Activated T-helper 1 cell treated with anti-CD3 and anti-CD28 coated beads, Interleukin-12 subunit alpha, Interleukin-12 subunit beta, Interleukin-2, Interleukin-4 antibody, amounts not matched to agents 30 ng/mL and 10 ng/mL and 1 ng/mL, durations not matched to agents 14 hours and 24 hours and 36 hours (primary cell): ENCODE measurements at regions not wholly inside any gene's neighbourhood (a gene's known extent, or its start where the extent isn't known, plus 50 kb on each side); places are given as distances from the start of the nearest gene placed in this dataset.
"Not testable (repeated sequence)": the region's sequence is repeated elsewhere in the genome, so short reads cannot be mapped to it uniquely, and the experiment has no call there.

Experiments used
- DNase-seq: peaks from one replicate; pipeline ENCODE4 v3.0.0; 2021; ENCODE audit warnings: low spot score
- H3K27ac Mint-ChIP-seq: one replicate; pipeline ENCODE4 v1.8.0; 2021; ENCODE audit warnings: mild to moderate bottlenecking, mixed read lengths
- H3K27me3 Mint-ChIP-seq: one replicate; pipeline ENCODE4 v1.8.0; 2022; ENCODE audit warnings: mild to moderate bottlenecking, moderate library complexity, mixed read lengths; ENCODE audit not compliant: insufficient read depth
- H3K36me3 Mint-ChIP-seq: one replicate; pipeline ENCODE4 v1.8.0; 2021; ENCODE audit warnings: low read depth, mixed read lengths
- H3K4me1 Mint-ChIP-seq: one replicate; pipeline ENCODE4 v1.8.0; 2021; ENCODE audit warnings: low read depth, mixed read lengths
- H3K4me3 Mint-ChIP-seq: one replicate; pipeline ENCODE4 v1.8.0; 2021; ENCODE audit warnings: mild to moderate bottlenecking, moderate library complexity, mixed read lengths
- H3K9me3 Mint-ChIP-seq: one replicate; pipeline ENCODE4 v1.8.0; 2021; ENCODE audit warnings: mixed read lengths
- intact Hi-C: fragments of 100-400 bp; cut with micrococcal nuclease; formaldehyde crosslinking; loops from one replicate; pipeline ENCODE4 v1.15.1; 2024

DNA sequence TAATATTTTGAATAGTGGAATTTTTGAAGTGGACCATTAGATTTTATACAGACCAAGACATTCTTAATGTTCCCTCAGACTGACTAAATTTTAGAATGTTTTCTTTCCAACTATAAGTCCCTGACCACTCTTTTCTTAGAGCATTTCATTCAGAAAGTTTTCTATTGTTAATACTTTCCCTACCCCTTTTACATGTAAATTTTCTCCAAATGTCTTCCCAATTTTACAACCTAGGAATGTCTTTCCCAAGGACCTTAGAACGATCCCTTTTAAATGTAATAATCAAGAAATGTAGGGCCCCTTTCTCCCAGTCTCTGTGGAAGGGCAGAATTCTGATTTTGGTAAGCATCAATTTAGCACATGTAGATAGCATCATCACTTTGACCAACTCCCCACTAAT lies 730.0 kb upstream of the B3GALT2 start:
- Mint-ChIP-seq H3K27me3 (peaks cover 2% of the 10 kb centered on the region), H3K4me3 (no peak overlapping the region), H3K27ac (no peak overlapping the region), H3K4me1 (no peaks in the 10 kb centered on the region), H3K9me3 (no peaks in the 10 kb centered on the region), H3K36me3 (no peaks in the 10 kb centered on the region)
- intact Hi-C loops, result no loop called here
- DNase-seq, result no peak

- Mint-ChIP-seq H3K9me3 (peaks cover 2% of the 10 kb centered on the region), H3K27me3 (peaks cover 2% of the 10 kb centered on the region), H3K4me3 (no peak overlapping the region)
Measured at GRCh38 chr1:193914871-193915270, 728.5 kb upstream of the B3GALT2 start.

DNA sequence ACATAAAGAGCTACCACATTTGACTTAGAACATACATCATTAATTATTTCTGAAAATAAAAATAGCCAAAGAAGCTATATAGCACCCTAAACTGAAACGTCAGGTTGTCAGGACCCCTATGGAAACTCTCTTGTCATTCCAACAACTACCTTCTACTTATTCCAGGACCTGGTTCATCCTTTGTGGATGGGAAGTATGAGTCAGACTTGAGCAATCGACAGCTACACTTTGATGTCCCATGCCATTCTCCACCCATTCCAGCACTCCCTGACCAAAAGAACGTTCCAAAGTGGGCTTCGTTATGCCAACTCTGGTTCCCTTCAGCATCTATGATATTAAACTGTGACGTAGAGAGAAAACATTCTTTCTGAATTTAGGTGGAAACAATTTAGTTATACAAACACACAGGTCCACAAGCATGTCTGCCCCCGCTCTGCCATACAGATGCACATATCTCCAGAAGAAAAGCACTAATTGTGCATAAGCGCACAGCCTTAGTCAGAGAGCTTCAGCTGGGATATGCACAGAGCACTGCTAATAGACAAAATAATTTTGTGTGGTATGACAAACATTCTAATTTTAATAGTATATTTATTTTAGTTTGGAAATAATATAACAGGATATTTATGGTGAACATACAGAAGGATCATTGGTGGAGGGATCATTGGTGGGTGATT lies 723.1 kb upstream of the B3GALT2 start:
- Mint-ChIP-seq H3K9me3 (peaks cover 3% of the 10 kb centered on the region), H3K4me1 (no peaks in the 10 kb centered on the region), H3K4me3 (no peak overlapping the region), H3K27me3 (no peaks in the 10 kb centered on the region), H3K27ac (no peak overlapping the region), H3K36me3 (no peaks in the 10 kb centered on the region)
- intact Hi-C loops, result no loop called here
- DNase-seq, result no peak

More at GRCh38 chr1:193914871-193915270, 728.5 kb upstream of the B3GALT2 start:
- Mint-ChIP-seq H3K27ac (no peak overlapping the region), H3K36me3 (no peaks in the 10 kb centered on the region), H3K4me1 (no peaks in the 10 kb centered on the region)
- no peak for DNase-seq
- intact Hi-C loops, result no loop called here

DNA sequence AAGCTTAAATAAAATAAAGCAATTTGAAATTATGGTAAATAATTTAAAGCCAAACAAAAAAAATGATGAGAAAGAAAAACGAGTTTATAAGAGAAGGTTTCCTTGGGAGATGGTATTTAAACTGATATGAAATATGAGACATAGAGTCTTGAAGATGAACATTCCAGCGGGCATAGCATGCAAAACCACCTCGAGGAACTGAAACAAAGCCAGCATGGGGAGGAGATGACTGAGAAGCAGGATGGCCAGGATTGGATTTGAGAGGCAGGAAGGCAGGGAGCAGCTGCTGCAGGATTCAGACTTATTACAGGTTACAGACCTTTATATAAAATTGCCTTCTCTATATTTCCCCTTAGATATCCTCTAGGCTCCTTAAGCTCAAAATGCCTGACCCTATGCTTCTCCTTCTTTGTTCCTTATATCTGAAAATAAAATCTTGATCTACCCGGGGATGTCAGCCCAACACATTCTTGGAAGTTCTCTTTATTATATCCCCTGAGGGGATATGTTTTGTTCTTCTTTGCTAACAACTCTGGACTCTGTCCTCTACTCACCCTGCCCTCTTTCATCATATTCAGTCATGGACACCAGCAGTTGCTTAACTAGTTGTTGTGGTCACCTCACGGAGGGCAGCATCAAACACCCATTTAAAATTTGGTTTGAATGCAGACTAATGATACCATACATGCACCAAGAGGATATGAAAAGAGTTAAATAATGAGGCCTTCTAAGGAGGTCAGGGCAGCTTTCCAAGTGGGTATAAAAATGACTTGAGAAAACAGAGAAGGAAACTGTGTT lies 719.1 kb upstream of the B3GALT2 start:
- DNase-seq, result no peak
- H3K27ac Mint-ChIP-seq, result no peak overlapping the region
- peaks cover 3% of the 10 kb centered on the region for H3K9me3 Mint-ChIP-seq
- H3K27me3 Mint-ChIP-seq, result no peaks in the 10 kb centered on the region
- H3K4me1 Mint-ChIP-seq, result no peaks in the 10 kb centered on the region
- intact Hi-C loops, result no loop called here
- H3K36me3 Mint-ChIP-seq, result no peaks in the 10 kb centered on the region
- no peak overlapping the region for H3K4me3 Mint-ChIP-seq

GRCh38 chr1:193891788-193892187 lies 705.4 kb upstream of the B3GALT2 start:
- no peak overlapping the region for H3K4me3 Mint-ChIP-seq
- intact Hi-C loops, result no loop called here
- DNase-seq, result no peak

DNA sequence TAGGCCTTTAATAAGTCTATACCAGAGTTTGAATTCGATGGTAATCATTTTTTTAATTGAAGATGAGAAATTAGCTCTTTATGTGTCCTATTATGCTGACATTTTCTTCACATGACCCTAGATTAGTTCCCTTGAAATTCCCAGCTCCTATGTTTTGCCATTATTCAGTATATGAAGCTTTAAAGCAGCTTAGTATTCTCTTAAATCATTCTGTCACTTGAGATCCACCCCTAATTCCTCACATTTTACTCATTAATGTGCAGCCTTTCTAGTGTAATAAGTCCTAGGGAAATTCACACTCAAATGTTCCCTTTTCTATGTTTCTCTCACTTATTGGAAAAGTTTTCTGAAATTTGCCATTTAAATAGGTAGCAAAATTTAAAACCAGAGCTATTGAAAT lies 704.5 kb upstream of the B3GALT2 start:
- no peak overlapping the region for H3K4me3 Mint-ChIP-seq
- no peaks in the 10 kb centered on the region for H3K4me1 Mint-ChIP-seq
- no peak overlapping the region for H3K27ac Mint-ChIP-seq
- peaks cover 2% of the 10 kb centered on the region for H3K36me3 Mint-ChIP-seq
- no peaks in the 10 kb centered on the region for H3K9me3 Mint-ChIP-seq
- intact Hi-C loops, result no loop called here
- no peak for DNase-seq
- H3K27me3 Mint-ChIP-seq, result no peaks in the 10 kb centered on the region

More at GRCh38 chr1:193891788-193892187, 705.4 kb upstream of the B3GALT2 start:
- Mint-ChIP-seq H3K36me3 (peaks cover 2% of the 10 kb centered on the region), H3K4me1 (no peaks in the 10 kb centered on the region), H3K27me3 (no peaks in the 10 kb centered on the region), H3K27ac (no peak overlapping the region), H3K9me3 (no peaks in the 10 kb centered on the region)

DNA sequence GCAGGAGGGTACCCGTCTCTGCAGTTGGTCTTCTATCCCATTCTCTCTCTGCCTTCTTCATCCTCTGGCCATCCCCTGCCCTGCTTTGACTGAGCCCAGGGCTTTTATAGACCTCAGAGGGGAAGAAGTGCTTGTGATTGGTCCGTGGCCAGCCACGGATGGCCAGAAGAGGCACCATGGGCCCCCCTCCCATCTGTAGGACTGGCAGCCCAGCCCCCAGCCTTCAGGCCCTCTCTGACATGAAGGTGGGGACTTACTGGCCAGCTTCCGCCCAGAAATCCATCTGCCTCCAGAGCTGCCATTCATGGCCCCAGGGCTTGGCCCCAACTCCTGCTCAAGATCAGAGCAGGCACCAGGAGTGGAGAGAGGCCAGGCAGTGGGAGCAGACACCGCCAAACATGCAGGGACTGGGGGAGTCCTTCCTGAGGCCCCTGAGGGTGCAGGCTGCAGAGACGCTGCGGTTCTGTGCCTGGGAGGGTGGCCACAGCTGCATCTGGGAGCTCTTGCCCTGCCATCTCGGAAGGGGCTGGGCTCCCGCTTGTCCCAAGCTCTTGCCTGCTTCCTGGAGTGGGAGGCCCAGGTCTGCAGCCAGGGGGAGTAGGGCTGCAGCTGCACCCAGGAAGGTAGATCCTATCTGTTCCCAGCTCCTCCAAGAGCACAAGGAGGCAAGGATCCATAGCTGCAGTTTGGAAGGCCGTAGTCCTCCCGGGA lies 698.6 kb upstream of the B3GALT2 start:
- Mint-ChIP-seq H3K4me3 (no peak overlapping the region), H3K9me3 (peaks cover 5% of the 10 kb centered on the region), H3K27me3 (no peaks in the 10 kb centered on the region), H3K36me3 (peaks cover 2% of the 10 kb centered on the region), H3K4me1 (no peaks in the 10 kb centered on the region), H3K27ac (no peak overlapping the region)
- intact Hi-C loops, result no loop called here
- DNase-seq, result no peak

GRCh38 chr1:193877920-193878319 lies 691.5 kb upstream of the B3GALT2 start:
- H3K9me3 Mint-ChIP-seq, result peaks cover 37% of the 10 kb centered on the region
- H3K36me3 Mint-ChIP-seq, H3K27me3 Mint-ChIP-seq, intact Hi-C loops, DNase-seq, H3K27ac Mint-ChIP-seq, H3K4me3 Mint-ChIP-seq, H3K4me1 Mint-ChIP-seq: not testable (repeated sequence)

GRCh38 chr1:193868425-193868824 lies 682.0 kb upstream of the B3GALT2 start:
- H3K4me1 Mint-ChIP-seq, result no peaks in the 10 kb centered on the region
- peaks cover 2% of the 10 kb centered on the region for H3K36me3 Mint-ChIP-seq
- H3K4me3 Mint-ChIP-seq, result no peak overlapping the region
- intact Hi-C loops, result no loop called here
- DNase-seq, result no peak
- H3K9me3 Mint-ChIP-seq, result peaks cover 12% of the 10 kb centered on the region
- peaks cover 3% of the 10 kb centered on the region for H3K27me3 Mint-ChIP-seq
- no peak overlapping the region for H3K27ac Mint-ChIP-seq

GRCh38 chr1:193856261-193856660 lies 669.8 kb upstream of the B3GALT2 start:
- H3K27me3 Mint-ChIP-seq, result no peaks in the 10 kb centered on the region
- H3K4me1 Mint-ChIP-seq, result no peaks in the 10 kb centered on the region
- no peaks in the 10 kb centered on the region for H3K36me3 Mint-ChIP-seq
- no peak overlapping the region for H3K27ac Mint-ChIP-seq
- H3K4me3 Mint-ChIP-seq, result no peak overlapping the region
- intact Hi-C loops, result no loop called here
- H3K9me3 Mint-ChIP-seq, result peaks cover 5% of the 10 kb centered on the region
- no peak for DNase-seq

- no peak overlapping the region for H3K4me3 Mint-ChIP-seq
Measured at GRCh38 chr1:193850745-193851144, 664.3 kb upstream of the B3GALT2 start.

DNA sequence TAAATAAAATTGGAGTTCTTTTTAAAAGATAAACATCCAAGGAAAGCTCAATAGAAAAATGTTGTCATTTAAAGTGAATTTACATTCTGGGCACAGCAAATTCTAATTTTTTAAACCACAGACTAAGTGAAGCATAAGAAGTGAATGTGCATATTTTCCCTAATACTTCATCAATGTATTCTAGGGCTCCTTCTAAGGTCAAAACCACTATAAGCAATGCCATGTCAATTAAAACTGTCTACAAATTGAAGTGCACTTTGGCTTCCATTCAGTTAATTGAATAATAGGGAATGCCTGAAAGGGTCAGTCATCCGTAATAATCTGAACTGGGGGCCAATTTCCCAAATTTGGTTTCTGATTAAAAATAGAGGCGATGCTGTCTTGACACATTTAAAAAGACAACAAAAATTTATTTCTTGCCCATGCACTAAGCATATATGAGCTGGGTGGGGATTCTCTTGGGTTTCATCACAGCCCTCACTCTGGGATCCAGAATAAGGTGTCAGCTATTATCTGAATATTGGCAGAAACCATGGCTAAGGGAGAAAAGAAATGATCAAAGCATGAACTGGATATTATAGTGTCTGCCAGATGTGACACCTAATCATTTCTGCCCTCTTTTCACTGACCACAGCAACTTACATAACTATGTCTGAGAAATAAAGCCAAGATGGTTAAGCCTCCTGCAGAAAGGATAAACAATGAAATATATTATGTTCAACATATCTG lies 660.6 kb upstream of the B3GALT2 start:
- Mint-ChIP-seq H3K9me3 (peaks cover 12% of the 10 kb centered on the region), H3K4me1 (no peaks in the 10 kb centered on the region), H3K36me3 (no peaks in the 10 kb centered on the region), H3K4me3 (no peak overlapping the region), H3K27ac (no peak overlapping the region), H3K27me3 (peaks cover 2% of the 10 kb centered on the region)
- no peak for DNase-seq
- intact Hi-C loops, result no loop called here

More at GRCh38 chr1:193850745-193851144, 664.3 kb upstream of the B3GALT2 start:
- intact Hi-C loops, result no loop called here
- Mint-ChIP-seq H3K27me3 (no peaks in the 10 kb centered on the region), H3K36me3 (no peaks in the 10 kb centered on the region), H3K27ac (no peak overlapping the region), H3K9me3 (peaks cover 5% of the 10 kb centered on the region), H3K4me1 (no peaks in the 10 kb centered on the region)
- no peak for DNase-seq
